ENCODE measurements at regions not wholly inside any gene's neighbourhood (a gene's known extent, or its start where the extent isn't known, plus 50 kb on each side); places are given as distances from the start of the nearest gene placed in this dataset.

DNA sequence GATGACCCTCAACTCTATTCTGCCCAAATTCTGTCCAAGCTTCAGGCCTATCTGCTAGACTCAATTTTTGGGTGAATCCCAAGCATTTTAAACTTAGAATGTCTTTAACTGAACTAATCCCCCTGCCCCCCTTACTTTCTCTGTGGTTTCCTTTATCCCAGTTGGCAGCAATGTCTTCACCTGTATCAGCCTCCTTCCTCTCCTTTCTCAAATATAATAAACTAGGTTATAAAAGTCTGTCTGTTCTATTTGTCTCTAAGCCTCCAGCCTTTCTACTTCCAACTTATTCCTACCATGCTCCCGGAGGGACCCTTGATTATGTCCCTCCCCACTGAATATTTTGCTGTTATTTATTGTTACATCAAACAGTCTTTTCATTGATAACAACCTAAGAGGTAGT lies 375.5 kb upstream of the TRIB2 start:
- no TSS peak for BruUV-seq (replicated peaks)
- POLR2A ChIA-PET = no interaction called here
- H3K9me2 ChIP-seq (ENCODE audit: insufficient read depth, low read length) = no peaks in the 10 kb centered on the region
- no peak for DNase-seq (ENCODE audit: low spot score)
- no peaks in the 10 kb centered on the region for H3K79me2 ChIP-seq (ENCODE audit: insufficient read depth, low read depth, low read length)
- no peak overlapping the region for H3K27ac ChIP-seq (ENCODE audit: low read depth, low read length, poor library complexity, severe bottlenecking)
- H3K36me3 ChIP-seq (ENCODE audit: insufficient read depth, low read length) = no peaks in the 10 kb centered on the region
- no peak overlapping the region for H2AFZ ChIP-seq (ENCODE audit: low read length)
- H3K4me2 ChIP-seq (ENCODE audit: low read length) = no peak overlapping the region
- TF ChIP-seq, protein P1, sequence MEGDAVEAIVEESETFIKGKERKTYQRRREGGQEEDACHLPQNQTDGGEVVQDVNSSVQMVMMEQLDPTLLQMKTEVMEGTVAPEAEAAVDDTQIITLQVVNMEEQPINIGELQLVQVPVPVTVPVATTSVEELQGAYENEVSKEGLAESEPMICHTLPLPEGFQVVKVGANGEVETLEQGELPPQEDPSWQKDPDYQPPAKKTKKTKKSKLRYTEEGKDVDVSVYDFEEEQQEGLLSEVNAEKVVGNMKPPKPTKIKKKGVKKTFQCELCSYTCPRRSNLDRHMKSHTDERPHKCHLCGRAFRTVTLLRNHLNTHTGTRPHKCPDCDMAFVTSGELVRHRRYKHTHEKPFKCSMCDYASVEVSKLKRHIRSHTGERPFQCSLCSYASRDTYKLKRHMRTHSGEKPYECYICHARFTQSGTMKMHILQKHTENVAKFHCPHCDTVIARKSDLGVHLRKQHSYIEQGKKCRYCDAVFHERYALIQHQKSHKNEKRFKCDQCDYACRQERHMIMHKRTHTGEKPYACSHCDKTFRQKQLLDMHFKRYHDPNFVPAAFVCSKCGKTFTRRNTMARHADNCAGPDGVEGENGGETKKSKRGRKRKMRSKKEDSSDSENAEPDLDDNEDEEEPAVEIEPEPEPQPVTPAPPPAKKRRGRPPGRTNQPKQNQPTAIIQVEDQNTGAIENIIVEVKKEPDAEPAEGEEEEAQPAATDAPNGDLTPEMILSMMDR (conservative IDR thresholded peaks at IDR 0.05; ENCODE audit: low read length) = no peak
- no peak for TF ChIP-seq EZH2phosphoT487 (IDR thresholded peaks at IDR 0.05; ENCODE audit: borderline replicate concordance, low read depth, low read length)
- no peaks in the 10 kb centered on the region for H3K4me1 ChIP-seq (ENCODE audit: insufficient read depth, low read length, poor library complexity, severe bottlenecking)
- intact Hi-C loops (cut with micrococcal nuclease; ENCODE audit: unreplicated experiment) = no loop called here
- CTCF ChIA-PET (ENCODE audit: unreplicated experiment) = no interaction called here
- no peak overlapping the region for H3K4me3 ChIP-seq (ENCODE audit: low read depth, low read length, poor library complexity, severe bottlenecking)
- H4K20me1 ChIP-seq (ENCODE audit: insufficient read depth, low read length) = no peaks in the 10 kb centered on the region
- no peaks in the 10 kb centered on the region for H3K9me3 ChIP-seq (ENCODE audit: low read length)

DNA sequence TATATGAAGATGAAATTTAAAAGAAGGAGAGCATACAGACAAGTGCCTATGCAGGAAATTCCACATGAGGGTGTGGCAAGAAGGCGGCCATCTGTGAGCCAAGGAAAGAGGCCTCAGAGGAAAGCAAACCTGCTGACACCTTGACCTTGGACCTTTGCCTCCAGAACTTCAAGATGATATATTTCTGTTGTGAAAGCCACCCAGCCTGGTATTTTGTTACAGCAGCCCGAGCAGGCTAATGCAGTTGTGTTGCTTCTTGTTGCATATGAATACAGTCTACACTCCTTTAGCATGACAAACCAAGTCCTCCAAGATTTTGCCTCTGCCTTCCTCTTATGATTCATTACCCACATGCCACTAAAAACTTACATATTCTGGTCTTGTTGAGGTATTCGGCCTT lies 374.8 kb upstream of the TRIB2 start:
- ChIA-PET CTCF (ENCODE audit: unreplicated experiment) (interaction anchor here (0.5 kb wide), 1 partner anchor 376 kb away, joined by 3 read pairs; no protein-coding TSS in a partner anchor), POLR2A (no interaction called here)
- BruUV-seq (replicated peaks) = no TSS peak
- Histone ChIP-seq H3K36me3 (ENCODE audit: insufficient read depth, low read length) (no peaks in the 10 kb centered on the region), H3K4me3 (ENCODE audit: low read depth, low read length, poor library complexity, severe bottlenecking) (no peak overlapping the region), H3K4me1 (ENCODE audit: insufficient read depth, low read length, poor library complexity, severe bottlenecking) (no peaks in the 10 kb centered on the region), H3K27ac (ENCODE audit: low read depth, low read length, poor library complexity, severe bottlenecking) (no peak overlapping the region), H3K9me2 (ENCODE audit: insufficient read depth, low read length) (no peaks in the 10 kb centered on the region), H3K79me2 (ENCODE audit: insufficient read depth, low read depth, low read length) (no peaks in the 10 kb centered on the region), H2AFZ (ENCODE audit: low read length) (no peak overlapping the region), H3K9me3 (ENCODE audit: low read length) (no peaks in the 10 kb centered on the region), H3K4me2 (ENCODE audit: low read length) (no peak overlapping the region), H4K20me1 (ENCODE audit: insufficient read depth, low read length) (no peaks in the 10 kb centered on the region)
- intact Hi-C loops (cut with micrococcal nuclease; ENCODE audit: unreplicated experiment) = no loop called here
- DNase-seq (ENCODE audit: low spot score) = no peak
- TF ChIP-seq, protein P1 (conservative IDR thresholded peaks at IDR 0.05; ENCODE audit: low read length) = no peak
- TF ChIP-seq EZH2phosphoT487 (IDR thresholded peaks at IDR 0.05; ENCODE audit: borderline replicate concordance, low read depth, low read length) = no peak

DNA sequence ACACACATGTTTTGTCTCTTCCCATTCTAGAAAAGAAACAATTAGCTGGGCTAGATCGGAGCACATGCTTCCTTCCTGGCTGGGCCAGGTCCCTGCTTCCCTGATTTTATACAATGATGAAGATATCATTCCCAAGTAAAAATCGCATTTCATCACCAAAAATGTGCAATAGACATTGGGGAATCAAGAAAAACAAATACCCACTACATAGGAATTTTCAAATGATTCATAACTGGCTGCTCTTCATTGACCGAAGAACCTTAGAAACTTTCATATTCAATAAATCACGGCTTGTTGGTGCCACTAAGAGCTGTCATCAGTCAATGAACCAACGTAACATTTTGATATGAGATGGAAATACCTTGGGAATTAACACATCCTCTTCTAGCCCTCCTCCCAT lies 373.6 kb upstream of the TRIB2 start:
- Histone ChIP-seq H3K36me3 (ENCODE audit: insufficient read depth, low read length) (no peaks in the 10 kb centered on the region), H3K27ac (ENCODE audit: low read depth, low read length, poor library complexity, severe bottlenecking) (no peak overlapping the region), H3K79me2 (ENCODE audit: insufficient read depth, low read depth, low read length) (no peaks in the 10 kb centered on the region), H3K4me3 (ENCODE audit: low read depth, low read length, poor library complexity, severe bottlenecking) (no peak overlapping the region), H4K20me1 (ENCODE audit: insufficient read depth, low read length) (no peaks in the 10 kb centered on the region), H3K9me2 (ENCODE audit: insufficient read depth, low read length) (no peaks in the 10 kb centered on the region), H3K4me1 (ENCODE audit: insufficient read depth, low read length, poor library complexity, severe bottlenecking) (no peaks in the 10 kb centered on the region), H3K9me3 (ENCODE audit: low read length) (no peaks in the 10 kb centered on the region), H3K4me2 (ENCODE audit: low read length) (no peak overlapping the region), H2AFZ (ENCODE audit: low read length) (no peak overlapping the region)
- DNase-seq (ENCODE audit: low spot score) = no peak
- BruUV-seq (replicated peaks) = no TSS peak
- no peak for TF ChIP-seq EZH2phosphoT487 (IDR thresholded peaks at IDR 0.05; ENCODE audit: borderline replicate concordance, low read depth, low read length)
- TF ChIP-seq, protein P1 (conservative IDR thresholded peaks at IDR 0.05; ENCODE audit: low read length) = no peak
- ChIA-PET POLR2A (no interaction called here), CTCF (ENCODE audit: unreplicated experiment) (no interaction called here)
- intact Hi-C loops (cut with micrococcal nuclease; ENCODE audit: unreplicated experiment) = no loop called here
